ENCODE measurements at regions not wholly inside any gene's neighbourhood (a gene's known extent, or its start where the extent isn't known, plus 50 kb on each side); places are given as distances from the start of the nearest gene placed in this dataset.

- Histone ChIP-seq H3F3A (replicated peaks; ENCODE audit: low read depth) (no peaks in the 10 kb centered on the region), H3K4me2 (peak overlapping the region; percentile 32), H3K36me3 (ENCODE audit: insufficient read depth) (0 out of 2 replicates have a peak, but pooled peaks cover 2% of the 10 kb centered on the region), H3K4me3 (no peak overlapping the region), H3K27ac (ENCODE audit: low read depth) (no peak overlapping the region), H3K27me3 (ENCODE audit: insufficient read depth) (no peaks in the 10 kb centered on the region), H4K20me1 (replicated peaks; ENCODE audit: insufficient read depth) (no peaks in the 10 kb centered on the region), H3K79me2 (replicated peaks; ENCODE audit: insufficient read depth) (no peaks in the 10 kb centered on the region), H3K4me1 (ENCODE audit: insufficient read depth) (peaks cover 13% of the 10 kb centered on the region), H3K9me2 (ENCODE audit: insufficient read depth) (no peaks in the 10 kb centered on the region), H2AFZ (no peak overlapping the region)
- Mint-ChIP-seq H3K4me1 (peaks cover 7% of the 10 kb centered on the region), H3K27ac (no peak overlapping the region), H3K4me3 (no peak overlapping the region), H3K9me3 (peaks cover 10% of the 10 kb centered on the region; the same call in 2 of the 3 replicates), H3K36me3 (ENCODE audit: low read depth) (peaks cover 4% of the 10 kb centered on the region; the same call in 1 of the 3 replicates), H3K27me3 (ENCODE audit: insufficient read depth, low read depth, poor library complexity) (peaks cover 1% of the 10 kb centered on the region)
- DNase-seq (ENCODE audit: low spot score) (no peak), ATAC-seq (no peak)
- TF ChIP-seq EZH2 (IDR thresholded peaks at IDR 0.05; ENCODE audit: low read depth, unreplicated experiment) (no peak), NANOG (IDR thresholded peaks at IDR 0.05; ENCODE audit: borderline replicate concordance) (peak; percentile 42; the same call in 1 of the 2 replicates)
Observed at GRCh38 chr5:102589661-102590060, 90.9 kb upstream of the SLCO6A1 start.

- Histone ChIP-seq H3K27ac (ENCODE audit: low read depth) (no peak overlapping the region), H3K36me3 (ENCODE audit: insufficient read depth) (0 out of 2 replicates have a peak, but pooled peaks cover 5% of the 10 kb centered on the region), H3K9me2 (ENCODE audit: insufficient read depth) (no peaks in the 10 kb centered on the region), H4K20me1 (replicated peaks; ENCODE audit: insufficient read depth) (no peaks in the 10 kb centered on the region), H2AFZ (no peak overlapping the region), H3K4me1 (ENCODE audit: insufficient read depth) (peaks cover 13% of the 10 kb centered on the region), H3K4me3 (no peak overlapping the region), H3K27me3 (ENCODE audit: insufficient read depth) (no peaks in the 10 kb centered on the region), H3K4me2 (no peak overlapping the region), H3F3A (replicated peaks; ENCODE audit: low read depth) (no peaks in the 10 kb centered on the region), H3K79me2 (replicated peaks; ENCODE audit: insufficient read depth) (no peaks in the 10 kb centered on the region)
- ATAC-seq (no peak), DNase-seq (ENCODE audit: low spot score) (no peak)
- Mint-ChIP-seq H3K9me3 (peaks cover 10% of the 10 kb centered on the region; the same call in 2 of the 3 replicates), H3K4me3 (no peak overlapping the region), H3K36me3 (ENCODE audit: low read depth) (peaks cover 4% of the 10 kb centered on the region; the same call in 1 of the 3 replicates), H3K27me3 (ENCODE audit: insufficient read depth, low read depth, poor library complexity) (peaks cover 1% of the 10 kb centered on the region), H3K27ac (no peak overlapping the region), H3K4me1 (peaks cover 7% of the 10 kb centered on the region)
- no peak for TF ChIP-seq STAT1 (IDR thresholded peaks at IDR 0.05; ENCODE audit: unreplicated experiment)
- no peak for TF ChIP-seq EZH2 (IDR thresholded peaks at IDR 0.05; ENCODE audit: low read depth, unreplicated experiment)
- no peak for TF ChIP-seq ZNF462 (CRISPR knock-in tag; IDR thresholded peaks at IDR 0.05)
- TF ChIP-seq REST (IDR thresholded peaks at IDR 0.05; ENCODE audit: unreplicated experiment), result no peak
- TF ChIP-seq CTCF (conservative IDR thresholded peaks at IDR 0.05; ENCODE audit: low read depth in 2 of 2), result no peak
- no peak for TF ChIP-seq ZNF331 (CRISPR knock-in tag; IDR thresholded peaks at IDR 0.05; ENCODE audit: low read depth)
- no peak for TF ChIP-seq POLR2AphosphoS5 (IDR thresholded peaks at IDR 0.05; ENCODE audit: low read depth)
- TF ChIP-seq ETS1 (IDR thresholded peaks at IDR 0.05), result no peak
Observed at GRCh38 chr5:102590467-102590866, 91.7 kb upstream of the SLCO6A1 start.
